RPMI8226 (cell line): ENCODE measurements at regions not wholly inside any gene's neighbourhood (a gene's known extent, or its start where the extent isn't known, plus 50 kb on each side); places are given as distances from the start of the nearest gene placed in this dataset.
A peak's percentile ranks its signal among the peaks of the same experiment; 100 is the strongest.
"Not testable (repeated sequence)": the region's sequence is repeated elsewhere in the genome, so short reads cannot be mapped to it uniquely, and the experiment has no call there.

ENCODE experiments used
- DNase-seq: peaks from one replicate; pipeline ENCODE4 v3.0.0-alpha.2; 2015

DNA sequence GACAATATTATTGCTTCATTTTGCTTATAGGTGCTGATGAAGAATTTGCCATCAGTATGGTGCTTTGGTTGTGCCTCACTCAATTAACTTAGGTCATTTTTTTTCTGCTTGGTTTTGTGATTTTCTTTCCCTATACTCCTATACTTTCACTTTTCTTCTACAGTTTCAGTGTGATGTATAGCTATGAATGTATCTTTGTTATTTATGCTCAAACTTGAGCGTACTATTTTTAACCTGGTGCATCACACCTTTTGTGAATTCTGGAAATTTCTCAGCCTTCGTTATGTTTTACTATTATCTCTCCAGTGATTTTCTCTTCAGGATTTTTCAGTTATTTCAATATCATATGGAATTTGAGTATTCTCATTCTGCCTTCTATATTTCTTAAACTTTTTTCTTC, 2035.3 kb upstream of the LRRTM1 start:
- no peak for DNase-seq

DNA sequence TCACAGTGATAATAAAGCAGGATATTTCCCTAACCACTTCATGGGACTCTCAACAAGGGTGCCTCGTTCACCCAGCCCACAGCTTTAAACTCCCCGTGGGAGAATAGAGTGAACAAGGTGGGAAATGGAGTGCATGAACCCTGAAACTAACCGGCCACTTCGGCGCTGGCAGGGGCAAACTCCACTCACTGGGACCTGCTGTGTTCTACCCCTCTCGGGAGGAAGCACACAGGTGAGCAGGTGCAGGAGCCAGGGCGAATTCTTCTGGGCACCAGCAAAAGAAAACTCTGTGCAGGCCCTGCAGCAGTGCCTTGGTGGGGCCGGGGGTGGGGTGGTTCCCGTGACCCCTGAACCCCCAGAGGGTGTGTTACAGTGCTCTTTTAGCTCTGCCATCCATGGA, 2029.1 kb upstream of the LRRTM1 start:
- DNase-seq = no peak

DNA sequence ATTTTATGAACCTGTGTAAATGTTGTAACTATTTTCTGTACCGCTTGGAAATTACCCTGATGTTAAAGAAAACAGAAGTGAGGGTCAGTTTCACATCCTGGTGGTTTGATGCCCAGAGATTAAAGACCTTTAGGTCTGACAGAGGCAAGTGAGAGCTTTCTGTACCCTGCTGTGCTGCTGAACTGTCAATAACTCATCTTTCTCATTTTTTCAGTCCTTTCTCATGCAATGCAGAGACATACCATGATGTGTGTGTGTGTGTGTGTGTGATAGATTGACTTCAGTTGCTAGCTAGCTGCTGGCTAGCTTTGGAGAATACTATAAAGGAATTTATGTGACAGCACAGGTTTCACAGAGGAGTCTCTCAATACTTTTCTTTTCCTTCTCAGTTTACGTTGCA, 2025.6 kb upstream of the LRRTM1 start:
- DNase-seq = no peak

DNA sequence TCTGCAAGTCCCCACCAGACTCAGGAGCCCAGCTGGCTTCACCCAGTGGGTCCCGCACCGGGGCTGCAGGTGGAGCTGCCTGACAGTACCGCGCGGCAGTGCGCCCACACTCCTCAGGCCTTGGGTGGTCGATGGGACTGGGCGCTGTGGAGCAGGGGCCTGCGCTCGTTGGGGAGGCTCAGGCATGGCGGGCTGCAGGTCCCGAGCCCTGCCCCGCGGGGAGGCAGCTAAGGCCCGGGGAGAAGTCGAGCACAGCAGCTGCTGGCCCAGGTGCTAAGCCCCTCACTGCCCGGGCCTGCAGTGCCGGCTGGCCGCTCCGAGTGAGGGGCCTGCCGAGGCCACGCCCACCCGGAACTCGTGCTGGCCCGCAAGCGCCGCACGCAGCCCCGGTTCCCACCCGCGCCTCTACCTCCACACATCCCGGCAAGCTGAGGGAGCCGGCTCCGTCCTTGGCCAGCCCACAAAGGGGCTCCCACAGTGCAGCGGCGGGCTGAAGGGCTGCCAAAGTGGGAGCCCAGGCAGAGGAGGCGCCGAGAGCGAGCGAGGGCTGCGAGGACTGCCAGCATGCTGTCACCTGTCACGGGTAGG, 2021.7 kb upstream of the LRRTM1 start:
- not testable (repeated sequence) for DNase-seq

DNA sequence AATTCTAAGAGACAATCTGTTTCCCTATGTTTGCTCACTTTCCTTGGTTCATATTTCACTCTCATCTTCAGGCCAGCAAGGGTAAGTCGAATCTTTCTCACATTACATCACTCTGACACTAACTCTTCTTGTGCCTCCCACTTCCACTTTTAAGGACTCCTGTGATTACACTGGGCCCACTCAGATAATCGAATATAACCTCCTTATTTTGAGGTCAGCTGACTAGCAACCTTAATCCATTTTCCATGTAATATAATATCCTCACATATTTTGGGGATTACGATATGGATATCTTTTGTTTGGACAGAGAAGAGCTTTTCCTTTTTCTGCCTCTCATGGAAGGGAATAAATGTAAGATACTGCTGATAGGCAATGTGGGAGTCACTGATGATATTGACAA, 2015.7 kb upstream of the LRRTM1 start:
- no peak for DNase-seq

DNA sequence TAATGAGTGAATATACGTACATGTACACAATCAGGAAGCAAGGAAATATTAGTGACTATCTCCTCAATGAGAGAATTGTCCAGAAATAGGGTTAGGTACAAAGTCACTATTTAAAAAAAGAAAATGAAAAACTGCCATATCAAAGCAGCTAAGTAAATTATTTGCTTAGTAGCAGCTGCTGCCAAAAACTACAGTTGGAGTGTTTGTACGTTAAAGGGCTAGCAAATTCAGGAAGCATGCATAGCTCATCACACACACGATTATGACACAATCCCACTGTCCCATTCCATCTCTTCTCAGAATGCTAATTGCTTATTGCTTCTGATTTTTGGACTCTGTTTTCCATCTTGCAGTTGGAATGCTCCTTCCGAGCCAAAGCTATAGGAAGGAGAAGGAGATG, 2012.5 kb upstream of the LRRTM1 start:
- no peak for DNase-seq

DNA sequence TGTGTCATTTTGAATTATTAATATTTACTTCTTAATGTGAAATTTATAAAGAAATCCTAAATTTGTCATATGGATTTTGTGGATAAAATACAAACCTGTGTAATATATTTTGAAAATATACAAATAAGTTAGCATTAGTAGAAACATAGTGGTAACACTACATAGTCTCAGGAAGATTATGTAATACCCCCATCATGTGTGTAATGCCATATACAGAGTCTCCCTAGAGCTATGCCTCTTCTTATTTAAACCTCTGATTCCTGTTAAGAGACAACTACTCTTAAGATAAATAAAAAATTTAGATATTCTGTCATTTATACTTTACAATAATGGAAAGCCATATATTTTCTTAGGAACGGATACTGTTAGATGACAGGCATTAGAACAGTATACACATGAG, 2012.0 kb upstream of the LRRTM1 start:
- no peak for DNase-seq

DNA sequence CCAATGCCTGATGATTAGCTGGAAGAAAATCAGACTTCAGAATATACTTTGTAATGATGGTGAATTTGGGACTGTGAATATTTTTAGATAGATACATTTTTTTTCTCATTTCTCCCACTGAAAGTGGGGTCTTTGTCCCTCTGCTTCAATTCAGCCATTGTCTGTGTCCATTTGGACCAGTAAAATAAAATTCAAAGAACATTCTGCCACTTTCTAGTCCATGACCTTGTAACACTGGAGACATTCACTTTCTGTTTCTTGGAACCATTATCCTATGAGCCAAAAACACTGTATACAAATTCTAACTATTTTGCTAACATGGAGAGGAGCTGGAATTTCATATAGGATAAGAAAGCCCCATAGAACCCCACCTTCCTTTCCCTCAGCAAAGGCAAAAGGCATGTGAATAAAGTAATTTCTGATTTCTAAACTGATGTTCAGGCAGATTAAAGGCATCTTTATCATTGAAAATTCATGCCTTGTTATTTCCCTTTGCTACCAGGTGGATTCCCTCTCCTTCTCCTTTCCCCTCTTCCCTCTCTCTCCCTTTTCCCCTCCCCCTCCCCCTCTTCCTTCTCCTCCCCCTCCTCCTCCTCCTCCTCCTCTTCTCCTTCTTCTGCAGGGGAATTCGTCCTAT, 2010.4 kb upstream of the LRRTM1 start:
- DNase-seq = no peak

DNA sequence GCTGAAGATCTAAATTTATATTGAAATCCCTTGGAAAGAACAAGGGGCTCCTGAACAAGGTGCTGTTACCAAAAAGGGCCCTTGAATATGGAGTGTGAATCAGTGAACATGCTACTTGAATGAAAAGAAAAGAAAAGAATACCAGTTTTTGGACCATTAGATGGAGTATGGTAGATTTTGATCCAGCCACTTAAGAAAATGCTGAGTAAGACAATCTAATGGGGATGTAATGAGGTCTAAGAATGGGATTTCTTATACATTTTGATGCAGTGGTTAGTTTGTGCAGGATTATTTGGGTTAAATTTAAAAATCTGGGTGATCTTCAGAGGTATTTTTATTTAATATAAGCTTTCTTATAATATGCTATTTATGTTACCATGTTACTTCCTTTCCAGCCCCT, 2003.0 kb upstream of the LRRTM1 start:
- no peak for DNase-seq

DNA sequence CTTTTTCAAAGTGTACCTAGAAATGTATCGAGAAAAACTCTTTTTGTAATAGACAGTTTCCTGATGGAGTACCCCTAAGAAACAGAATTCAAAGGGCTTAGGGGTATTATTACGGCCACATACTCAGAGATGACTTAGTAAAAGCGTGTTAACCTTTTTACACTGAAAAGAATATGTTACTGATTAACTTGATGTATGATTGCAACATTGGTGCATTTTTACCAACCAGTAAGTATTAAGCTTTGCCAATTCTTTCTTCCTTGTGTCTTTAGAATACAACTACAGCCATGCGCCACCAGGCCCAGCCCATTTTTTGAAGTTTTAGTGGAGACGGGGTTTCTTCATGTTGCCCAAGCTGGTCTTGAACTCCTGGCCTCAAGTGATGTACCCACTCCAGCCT, 1997.0 kb upstream of the LRRTM1 start:
- no peak for DNase-seq

DNA sequence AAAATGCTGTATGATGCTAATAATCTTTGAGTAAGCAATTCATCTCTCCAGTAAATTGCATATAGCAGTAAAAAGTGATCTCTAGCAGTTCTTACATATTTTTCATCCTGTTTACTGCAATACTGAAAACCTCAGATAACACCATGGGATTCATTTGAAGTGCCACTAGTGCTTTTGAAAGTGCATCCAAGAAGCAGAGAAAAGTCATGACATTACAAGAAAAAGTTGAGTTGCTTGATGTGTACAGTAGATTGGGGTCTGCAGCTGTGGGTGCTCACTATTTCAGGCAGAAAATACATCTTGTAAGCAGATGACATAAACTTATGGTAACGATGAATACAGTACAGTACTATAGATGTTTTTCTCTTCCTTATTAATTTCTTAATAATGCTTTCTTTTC, 1984.9 kb upstream of the LRRTM1 start:
- no peak for DNase-seq

DNA sequence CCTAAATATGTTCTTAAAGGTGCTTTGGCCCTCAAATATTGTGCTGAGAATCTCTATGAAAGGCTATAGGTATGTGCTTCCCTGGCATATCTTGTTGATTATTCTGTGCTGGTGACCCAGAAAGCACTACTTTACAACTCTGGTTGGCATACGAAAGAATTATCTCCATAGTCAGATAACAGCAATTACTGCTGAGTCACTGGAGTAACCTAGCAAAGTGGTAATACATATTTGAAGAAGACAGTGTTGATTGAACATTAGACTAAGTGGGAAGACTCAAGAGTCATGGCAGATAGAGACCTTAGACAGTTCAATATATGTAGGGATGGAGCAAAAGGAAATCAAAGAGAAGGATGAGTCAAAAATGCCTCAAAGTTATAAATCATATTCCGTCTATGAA, 1978.5 kb upstream of the LRRTM1 start:
- no peak for DNase-seq

DNA sequence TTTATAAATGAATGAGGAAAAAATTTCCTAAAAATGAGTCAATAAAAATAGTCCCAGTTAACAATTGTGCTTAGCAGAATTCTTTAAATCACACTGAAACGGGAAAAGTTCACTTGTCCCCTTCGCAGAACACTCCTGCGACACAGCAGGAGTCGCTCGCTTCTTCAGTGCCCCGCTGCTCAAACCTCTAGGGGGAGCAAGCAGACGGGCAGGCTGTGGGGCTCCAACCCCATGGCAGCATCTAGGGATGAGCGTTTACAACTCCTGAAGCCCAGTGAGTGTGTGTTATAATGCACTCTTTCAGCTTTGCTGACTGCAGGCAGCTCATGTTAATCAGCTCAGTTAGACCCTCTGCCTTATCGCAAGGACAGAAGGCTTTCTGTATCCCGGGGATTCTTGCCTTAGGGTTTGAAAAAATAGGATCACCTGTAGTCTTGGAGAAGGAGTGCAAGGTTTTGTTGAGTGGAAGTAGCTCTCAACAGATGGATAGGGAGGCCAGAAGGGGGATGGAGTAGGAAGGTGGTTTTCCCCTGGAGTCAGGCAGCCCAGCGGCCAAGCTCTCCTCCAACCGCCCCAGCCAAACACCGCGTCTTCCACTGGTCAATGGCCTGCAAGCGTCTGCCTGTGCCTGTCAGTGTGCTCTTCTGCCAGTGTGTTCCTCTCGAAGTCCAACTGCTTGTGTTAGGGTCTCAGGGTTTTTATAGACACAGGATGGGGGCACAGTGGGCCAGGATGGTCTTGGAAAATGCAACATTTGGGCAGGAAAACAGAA, 1977.7 kb upstream of the LRRTM1 start:
- DNase-seq = peak; percentile 15

DNA sequence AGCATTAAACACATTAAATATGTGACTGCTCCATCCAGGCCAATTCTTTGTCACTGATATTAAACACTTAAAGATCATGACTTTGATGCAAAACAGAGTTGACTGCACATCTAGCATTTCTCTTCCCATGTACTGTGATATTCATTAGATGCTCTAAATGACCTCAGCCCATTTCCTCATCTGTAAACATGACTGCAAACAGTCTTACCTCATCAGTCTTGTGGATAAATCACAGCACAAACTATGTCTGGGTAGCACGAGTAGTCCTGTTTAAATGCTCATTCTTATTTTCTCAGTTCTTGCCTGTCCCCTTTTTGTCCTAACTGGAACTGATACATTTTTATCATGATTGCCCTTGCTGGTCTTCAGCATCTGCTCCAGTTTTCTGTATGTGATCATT, 1974.8 kb upstream of the LRRTM1 start:
- DNase-seq = no peak

DNA sequence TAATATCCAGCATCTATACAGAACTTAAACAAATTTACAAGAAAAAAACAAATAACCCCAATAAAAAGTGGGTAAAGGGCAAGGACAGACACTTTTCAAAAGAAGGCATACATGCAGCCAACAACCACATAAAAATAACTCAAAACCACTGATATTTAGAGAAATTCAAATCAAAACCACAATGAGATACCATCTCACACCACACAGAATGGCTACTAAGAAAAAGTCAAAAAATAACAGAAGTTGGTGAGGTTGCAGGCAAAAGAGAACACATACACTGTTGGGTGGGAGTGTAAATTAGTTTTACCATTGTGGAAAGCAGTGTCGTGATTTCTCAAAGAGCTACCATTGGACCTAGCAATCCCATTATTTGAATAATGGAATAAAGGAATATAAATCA, 1973.9 kb upstream of the LRRTM1 start:
- no peak for DNase-seq

DNA sequence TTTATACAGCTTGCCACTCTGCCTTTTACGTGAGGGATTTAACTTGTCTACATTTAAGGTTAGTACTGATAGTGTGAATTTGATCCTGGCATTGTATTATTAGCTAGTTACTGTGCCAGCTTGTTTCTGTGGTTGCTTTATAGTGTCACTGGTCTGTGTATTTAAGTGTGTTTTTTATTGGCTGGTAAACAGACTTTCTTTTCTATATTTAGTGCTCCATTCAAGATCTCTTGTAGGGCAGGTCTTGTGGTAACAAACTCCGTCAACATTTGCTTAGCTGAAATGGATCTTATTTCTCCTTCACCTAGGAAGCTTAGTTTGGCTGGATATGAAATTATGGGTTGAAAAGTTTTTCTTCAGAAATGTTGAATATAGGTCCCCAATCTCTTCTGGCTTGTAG, 1971.0 kb upstream of the LRRTM1 start:
- DNase-seq = no peak

DNA sequence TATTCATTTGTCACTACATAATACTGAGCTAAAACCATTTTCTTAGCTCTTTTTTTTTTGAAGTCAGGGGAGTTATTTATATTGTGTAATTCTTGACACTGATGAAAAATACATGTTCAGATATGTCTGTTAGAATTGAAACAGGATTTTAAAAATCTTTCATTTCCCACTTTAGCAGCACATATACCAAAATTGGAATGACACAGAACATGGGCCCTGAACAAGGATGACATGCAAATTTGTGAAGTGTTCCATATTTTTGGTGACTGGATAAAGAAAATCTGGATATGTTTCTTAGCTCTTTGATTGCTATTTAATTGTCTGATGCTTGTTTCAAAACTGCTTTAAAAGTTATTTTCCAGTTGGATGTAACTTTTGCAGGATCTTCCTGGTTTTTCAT, 1963.9 kb upstream of the LRRTM1 start:
- no peak for DNase-seq

DNA sequence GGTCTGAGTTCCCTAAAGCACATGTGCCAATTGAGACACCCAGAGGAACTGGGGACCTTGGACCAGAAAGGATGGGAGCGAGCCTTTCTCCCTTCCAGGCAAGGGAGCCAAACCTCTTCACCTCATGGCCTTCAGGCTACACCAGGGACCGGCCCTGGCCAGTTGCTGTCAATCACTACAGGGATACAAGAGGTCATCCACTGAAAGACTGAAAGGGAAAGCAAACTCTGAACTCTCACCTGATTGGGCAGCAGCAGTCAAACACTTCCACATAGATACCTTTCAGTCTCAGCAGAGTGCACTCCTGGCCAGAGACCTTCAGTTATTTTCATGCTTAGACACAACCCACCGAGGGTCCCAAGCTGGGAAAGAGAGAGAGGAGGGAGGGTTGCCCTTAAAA, 1956.0 kb upstream of the LRRTM1 start:
- DNase-seq = no peak

DNA sequence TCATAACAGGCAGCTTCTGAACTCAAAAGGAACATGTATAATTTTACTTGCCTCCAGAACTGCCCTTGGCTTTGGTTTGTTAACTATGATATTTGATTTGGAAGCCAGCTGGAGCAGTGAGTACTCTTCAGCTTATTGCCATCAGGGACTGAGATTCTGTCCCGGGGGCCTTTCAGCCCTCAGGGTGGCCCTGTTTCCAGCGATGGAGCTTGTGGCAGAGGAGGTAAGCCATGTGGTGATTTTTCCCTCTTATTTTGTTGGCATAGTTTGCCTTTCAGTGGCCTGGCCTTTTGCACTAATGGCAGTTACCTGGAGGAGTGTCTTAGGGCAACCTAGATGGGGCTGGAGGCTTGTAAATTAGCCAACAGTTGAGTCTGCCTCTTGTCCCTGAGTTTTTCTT, 1955.0 kb upstream of the LRRTM1 start:
- no peak for DNase-seq

DNA sequence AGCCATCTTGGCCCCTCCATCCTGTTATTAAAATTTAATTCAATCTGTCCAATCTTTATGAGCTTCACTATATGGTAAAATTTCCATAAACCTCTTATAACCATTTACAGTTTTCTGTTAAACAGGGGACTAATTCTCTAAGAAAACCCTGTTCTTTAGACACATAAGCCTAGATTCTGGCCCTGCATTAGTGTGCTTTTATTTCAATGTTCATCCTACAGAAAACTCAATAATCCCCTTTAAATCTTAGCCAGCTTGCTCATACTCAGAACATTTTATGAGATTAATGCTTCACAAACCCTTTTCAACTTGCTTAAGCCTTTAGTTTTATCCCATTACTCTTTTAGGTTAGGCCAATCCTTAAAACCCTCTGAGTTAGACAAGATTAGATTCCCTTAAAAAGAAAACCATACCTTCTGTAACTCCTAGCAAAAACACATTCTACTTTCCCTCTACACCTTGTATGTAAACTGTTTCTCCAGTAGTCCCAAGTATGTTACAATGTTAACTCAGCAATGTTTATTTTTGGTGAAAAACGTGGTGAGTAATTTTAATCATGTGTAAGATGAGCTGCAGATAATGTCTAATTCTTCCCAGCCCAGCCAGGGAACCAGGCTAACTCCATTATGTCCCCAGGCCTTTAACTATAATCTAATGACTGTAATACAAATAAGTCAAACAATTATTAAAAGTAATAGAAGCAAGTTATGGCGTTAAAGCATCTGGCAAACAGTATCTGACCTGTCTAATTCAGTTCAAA, 1953.4 kb upstream of the LRRTM1 start:
- DNase-seq = no peak

DNA sequence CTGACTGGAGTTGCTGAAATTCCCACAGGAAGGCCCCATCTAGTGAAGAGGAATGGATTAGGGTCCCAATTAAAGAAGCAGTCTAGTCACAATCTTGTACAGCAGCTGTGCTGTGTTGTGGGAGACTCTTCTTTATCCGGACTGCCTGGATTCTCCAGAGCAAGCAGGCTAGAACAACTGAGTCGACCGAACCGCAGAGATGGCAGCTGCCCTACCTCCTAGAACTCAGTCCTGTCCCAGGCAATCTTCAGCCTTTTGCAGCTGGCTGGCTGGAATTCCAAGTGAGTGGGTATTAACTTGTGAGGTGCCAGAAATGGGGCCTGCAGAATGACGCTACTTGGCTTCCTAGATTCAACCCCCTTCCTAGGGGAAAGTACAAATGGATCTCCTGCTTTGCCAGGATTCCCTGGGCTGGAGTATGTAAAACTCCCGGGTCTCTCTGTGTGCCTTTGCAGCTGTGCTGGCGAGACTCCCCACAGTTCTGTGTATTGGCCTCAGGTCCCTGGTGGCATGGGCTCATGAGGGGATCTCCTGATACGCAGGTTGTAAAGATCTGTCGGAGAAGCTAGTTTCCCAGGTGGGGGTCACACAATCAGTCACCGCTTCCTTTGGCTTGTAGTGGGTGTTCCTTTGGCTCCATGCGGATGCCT, 1952.6 kb upstream of the LRRTM1 start:
- DNase-seq = no peak

DNA sequence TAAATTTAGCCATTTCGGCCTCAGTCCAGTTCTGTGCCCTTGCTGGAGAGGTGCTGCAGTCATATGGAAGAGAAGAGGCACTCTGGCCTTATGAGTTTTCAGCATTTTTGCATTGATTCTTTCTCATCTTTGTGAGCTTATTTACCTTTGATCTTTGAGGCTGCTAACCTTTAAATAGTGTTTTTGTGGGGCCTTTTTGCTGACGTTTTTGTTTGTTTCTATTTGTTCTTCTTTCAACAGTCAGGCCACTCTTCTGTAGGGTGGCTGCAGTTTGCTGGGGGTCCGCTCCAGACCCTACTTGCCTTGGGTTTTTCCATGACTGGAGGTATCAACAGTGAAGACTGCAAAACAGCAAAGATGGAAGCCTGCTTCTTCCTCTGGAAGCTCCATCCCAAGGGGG, 1951.7 kb upstream of the LRRTM1 start:
- DNase-seq = no peak

DNA sequence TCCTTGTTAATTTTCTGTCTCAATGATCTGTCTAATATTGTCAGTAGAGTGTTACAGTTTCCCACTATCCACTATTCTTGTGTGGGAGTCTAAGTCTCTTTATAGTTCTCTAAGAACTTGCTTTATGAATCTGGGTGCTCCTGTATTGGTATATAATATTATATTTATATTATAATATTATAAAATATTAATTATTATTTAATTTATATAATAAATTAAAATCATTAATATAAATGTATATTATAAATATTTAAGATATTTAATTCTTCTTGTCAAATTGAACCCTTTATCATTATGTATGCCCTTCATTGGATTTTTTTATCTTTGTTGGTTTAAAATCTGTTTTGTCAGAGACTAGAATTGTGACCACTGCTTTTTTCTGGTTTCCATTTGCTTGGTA, 1950.2 kb upstream of the LRRTM1 start:
- no peak for DNase-seq
